H1 (cell line): ENCODE measurements at regions not wholly inside any gene's neighbourhood (a gene's known extent, or its start where the extent isn't known, plus 50 kb on each side); places are given as distances from the start of the nearest gene placed in this dataset.
"Not testable (repeated sequence)": the region's sequence is repeated elsewhere in the genome, so short reads cannot be mapped to it uniquely, and the experiment has no call there.

Experiments
- CTCF ChIA-PET: fragments of 300-600 bp; sonication (Branson Sonifier 250); formaldehyde crosslinking; loops from one replicate; lab custom pipeline; 2021; ENCODE audit not compliant: partially characterized antibody; lab: Charles Lee
- POLR2A ChIA-PET: fragments of 300-600 bp; sonication (Branson Sonifier 250); formaldehyde crosslinking; loops from one replicate; lab custom pipeline; 2021; ENCODE audit warnings: inconsistent platforms; ENCODE audit not compliant: partially characterized antibody; lab: Charles Lee
- DNase-seq, 2 experiments: peaks; one replicate each; pipeline versions ENCODE4 v3.0.0 to v3.0.0-alpha.2; 2010 to 2022; ENCODE audit warnings: low spot score in 2 of 2, low read depth in 1 of 2, mixed read lengths in 1 of 2
- FAIRE-seq: peaks from 2 replicates; lab custom pipeline; 2011; peaks lifted over from hg19 to GRCh38; lab: Jason Lieb, UNC
- H2AFZ ChIP-seq: 2 replicates; pipeline ENCODE4 v1.8.1; 2012; ENCODE audit warnings: low read length, inconsistent platforms
- H2AK5ac ChIP-seq: 2 replicates; pipeline ENCODE4 v1.6.1; 2013; ENCODE audit warnings: low read depth, low read length
- H2BK120ac ChIP-seq: replicated peaks from 2 replicates; pipeline ENCODE3; 2013; ENCODE audit warnings: low read depth, low read length, inconsistent platforms
- H2BK12ac ChIP-seq: 2 replicates; pipeline ENCODE4 v1.6.1; 2013; ENCODE audit warnings: low read depth, low read length
- H2BK15ac ChIP-seq: 2 replicates; pipeline ENCODE4 v1.6.1; 2013; ENCODE audit warnings: low read length
- H2BK20ac ChIP-seq: 2 replicates; pipeline ENCODE4 v1.6.1; 2013; ENCODE audit warnings: low read length
- H2BK5ac ChIP-seq: 2 replicates; pipeline ENCODE4 v1.6.1; 2013; ENCODE audit warnings: low read depth, low read length
- H3K14ac ChIP-seq: 2 replicates; pipeline ENCODE4 v1.6.1; 2013; ENCODE audit warnings: inconsistent platforms; ENCODE audit not compliant: insufficient read length
- H3K18ac ChIP-seq: 2 replicates; pipeline ENCODE4 v1.6.1; 2013; ENCODE audit warnings: low read length; ENCODE audit errors: extremely low read depth
- H3K23ac ChIP-seq: 2 replicates; pipeline ENCODE4 v1.6.1; 2013; ENCODE audit warnings: inconsistent platforms; ENCODE audit not compliant: insufficient read length
- H3K23me2 ChIP-seq: 2 replicates; pipeline ENCODE4 v1.6.1; 2013; ENCODE audit warnings: low read depth, low read length
- H3K27ac ChIP-seq: 2 replicates; pipeline ENCODE4 v1.6.1; 2011; ENCODE audit warnings: low read depth, low read length, inconsistent platforms
- H3K27me3 ChIP-seq, 4 experiments: replicated peaks in 1 of 4; 1 replicate in 1 of 4; 2 replicates in 3 of 4; pipeline versions ENCODE4 v1.6.1 to v1.8.1; 2011 to 2013; ENCODE audit warnings: low read length in 3 of 4, mild to moderate bottlenecking in 3 of 4, inconsistent platforms in 2 of 4, mixed read lengths in 2 of 4, moderate library complexity in 1 of 4; ENCODE audit not compliant: control insufficient read depth in 3 of 4, insufficient read depth in 3 of 4; ENCODE audit errors: extremely low read depth in 1 of 4
- H3K36me3 ChIP-seq, 4 experiments: 2 replicates each; pipeline versions ENCODE4 v1.6.1 to v1.8.1; 2011 to 2013; ENCODE audit warnings: mild to moderate bottlenecking in 4 of 4, low read length in 3 of 4, moderate library complexity in 2 of 4, control low read depth in 1 of 4, inconsistent platforms in 1 of 4; ENCODE audit not compliant: insufficient read depth in 4 of 4, control insufficient read depth in 2 of 4
- H3K4ac ChIP-seq: replicated peaks from 2 replicates; pipeline ENCODE3; 2013; ENCODE audit warnings: low read length, low read depth, mixed read lengths, inconsistent platforms; ENCODE audit not compliant: insufficient read length
- H3K4me1 ChIP-seq, 4 experiments: replicated peaks in 1 of 4; 1 replicate in 1 of 4; 2 replicates in 3 of 4; pipeline versions ENCODE4 v1.6.1 to v1.8.1; 2011 to 2013; ENCODE audit warnings: low read length in 3 of 4, inconsistent platforms in 2 of 4, mixed read lengths in 1 of 4; ENCODE audit not compliant: insufficient read depth in 4 of 4, control insufficient read depth in 3 of 4
- H3K4me2 ChIP-seq, 2 experiments: 2 replicates each; pipeline versions ENCODE4 v1.6.1 to v1.8.1; 2011 to 2013; ENCODE audit warnings: low read depth in 2 of 2, low read length in 2 of 2, control low read depth in 1 of 2, inconsistent platforms in 1 of 2, mild to moderate bottlenecking in 1 of 2; ENCODE audit not compliant: insufficient read depth in 1 of 2
- H3K4me3 ChIP-seq, 4 experiments: fragments of 200-600, 300-600 bp in 1 of 4; sonication (generic), shearing (Covaris generic), sonication (Bioruptor Twin) in 1 of 4; 2 replicates each; pipeline versions ENCODE4 v1.5.1 to v1.8.1; 2011 to 2016; ENCODE audit warnings: low read length in 4 of 4, low read depth in 3 of 4, control low read depth in 2 of 4, inconsistent platforms in 2 of 4, mild to moderate bottlenecking in 2 of 4, mixed read lengths in 1 of 4, moderate library complexity in 1 of 4; ENCODE audit not compliant: insufficient read depth in 2 of 4; ENCODE audit errors: extremely low read depth in 1 of 4
- H3K56ac ChIP-seq: replicated peaks from 2 replicates; pipeline ENCODE3; 2013; ENCODE audit warnings: low read depth, mild to moderate bottlenecking, mixed read lengths, low read length, inconsistent platforms; ENCODE audit not compliant: insufficient read length
- H3K79me1 ChIP-seq: 2 replicates; pipeline ENCODE4 v1.6.1; 2013; ENCODE audit warnings: low read depth, low read length, control low read depth
- H3K79me2 ChIP-seq, 2 experiments: 2 replicates each; pipeline versions ENCODE4 v1.6.1 to v1.8.1; 2012 to 2013; ENCODE audit warnings: low read length in 2 of 2, mild to moderate bottlenecking in 2 of 2, inconsistent platforms in 1 of 2; ENCODE audit not compliant: insufficient read depth in 2 of 2, control insufficient read depth in 1 of 2
- H3K9ac ChIP-seq, 4 experiments: replicated peaks in 1 of 4; 1 replicate in 1 of 4; 2 replicates in 3 of 4; pipeline versions ENCODE4 v1.6.1 to v1.8.1; 2011 to 2013; ENCODE audit warnings: low read depth in 3 of 4, low read length in 3 of 4, control low read depth in 2 of 4, mild to moderate bottlenecking in 2 of 4, moderate library complexity in 2 of 4, inconsistent platforms in 1 of 4; ENCODE audit errors: extremely low read depth in 1 of 4
- H3K9me3 ChIP-seq, 2 experiments: 2 replicates each; pipeline versions ENCODE4 v1.6.1 to v1.8.1; 2012 to 2013; ENCODE audit warnings: mild to moderate bottlenecking in 2 of 2, moderate library complexity in 2 of 2, control low read depth in 1 of 2, inconsistent platforms in 1 of 2, low read depth in 1 of 2, low read length in 1 of 2, mixed read lengths in 1 of 2; ENCODE audit not compliant: insufficient read depth in 2 of 2
- H4K20me1 ChIP-seq, 2 experiments: replicated peaks in 1 of 2; 2 replicates each; pipeline versions ENCODE3 to v1.8.1; 2011 to 2013; ENCODE audit warnings: inconsistent platforms in 2 of 2, low read length in 2 of 2, mild to moderate bottlenecking in 1 of 2; ENCODE audit not compliant: insufficient read depth in 2 of 2, control insufficient read depth in 1 of 2
- H4K5ac ChIP-seq: 2 replicates; pipeline ENCODE4 v1.6.1; 2013; ENCODE audit warnings: low read length, low read depth, mixed read lengths, inconsistent platforms; ENCODE audit not compliant: insufficient read length
- H4K8ac ChIP-seq: 2 replicates; pipeline ENCODE4 v1.8.0; 2013; ENCODE audit warnings: mild to moderate bottlenecking, moderate library complexity, low read length, inconsistent platforms; ENCODE audit not compliant: insufficient read depth; ENCODE audit errors: extremely low read depth
- H4K91ac ChIP-seq: replicated peaks from 2 replicates; pipeline ENCODE3; 2013; ENCODE audit warnings: low read length, mixed read lengths, inconsistent platforms; ENCODE audit not compliant: insufficient read length
- WGBS, 2 experiments: shearing (Covaris generic) in 1 of 2; methylation state at CpG; one replicate each; pipeline versions ENCODE4 v1.1.6 to v1.1.7; 2013 to 2015; ENCODE audit warnings: low lambda C conversion rate in 2 of 2, mixed read lengths in 2 of 2, inconsistent platforms in 1 of 2, low coverage in 1 of 2, missing lambda C conversion rate in 1 of 2; ENCODE audit not compliant: insufficient replicate concordance in 2 of 2, insufficient coverage in 1 of 2, insufficient read length in 1 of 2; ENCODE audit errors: extremely low coverage in 1 of 2, missing lambda C conversion rate in 1 of 2; 5-methylcytosine and 5-hydroxymethylcytosine counted together

GRCh38 chr1:148320079-148320478 lies 163.0 kb downstream of the PPIAL4G start:
- H2BK5ac ChIP-seq, H4K5ac ChIP-seq, H4K91ac ChIP-seq, H3K14ac ChIP-seq, H2BK15ac ChIP-seq, CTCF ChIA-PET, H3K36me3 ChIP-seq, H3K9me3 ChIP-seq, H3K4me2 ChIP-seq, H2BK20ac ChIP-seq, H3K79me1 ChIP-seq, H3K79me2 ChIP-seq, H3K23ac ChIP-seq, H3K4me1 ChIP-seq, H4K8ac ChIP-seq, H2BK12ac ChIP-seq, H3K56ac ChIP-seq, DNase-seq, H4K20me1 ChIP-seq, H2BK120ac ChIP-seq, H3K4ac ChIP-seq, H2AK5ac ChIP-seq, H2AFZ ChIP-seq, H3K4me3 ChIP-seq, H3K27ac ChIP-seq, FAIRE-seq, H3K9ac ChIP-seq, H3K18ac ChIP-seq: not testable (repeated sequence)
- H3K27me3 ChIP-seq: peaks cover 4 to 18% (median 11%) of the 10 kb centered on the region in 4 experiments; a peak in 6 of 7 replicates
- WGBS, 2 experiments: 94% methylated on average over 2 of the region's 2 CpGs; no CpG with 5 or more reads in 1 of the 2 experiments
- POLR2A ChIA-PET: interaction anchor here (2.2 to 3.3 kb wide), 4 partner anchors 10 to 56 kb away, joined by 10 to 28 read pairs (median 19); no protein-coding TSS in a partner anchor
- peaks cover 13% of the 10 kb centered on the region for H3K23me2 ChIP-seq
